Fibroblast of skin of right biceps (primary cell): ENCODE measurements at regions not wholly inside any gene's neighbourhood (a gene's known extent, or its start where the extent isn't known, plus 50 kb on each side); places are given as distances from the start of the nearest gene placed in this dataset.
"Not testable (repeated sequence)": the region's sequence is repeated elsewhere in the genome, so short reads cannot be mapped to it uniquely, and the experiment has no call there.

Source experiments
- DNase-seq: peaks from one replicate; pipeline ENCODE4 v3.0.0-alpha.2; 2013

GRCh38 chr11:45403521-45403920, 117.4 kb upstream of the SYT13 start:
- peak; percentile 50 for DNase-seq

GRCh38 chr11:45402049-45402630, 116.0 kb upstream of the SYT13 start:
- DNase-seq: no peak

DNA sequence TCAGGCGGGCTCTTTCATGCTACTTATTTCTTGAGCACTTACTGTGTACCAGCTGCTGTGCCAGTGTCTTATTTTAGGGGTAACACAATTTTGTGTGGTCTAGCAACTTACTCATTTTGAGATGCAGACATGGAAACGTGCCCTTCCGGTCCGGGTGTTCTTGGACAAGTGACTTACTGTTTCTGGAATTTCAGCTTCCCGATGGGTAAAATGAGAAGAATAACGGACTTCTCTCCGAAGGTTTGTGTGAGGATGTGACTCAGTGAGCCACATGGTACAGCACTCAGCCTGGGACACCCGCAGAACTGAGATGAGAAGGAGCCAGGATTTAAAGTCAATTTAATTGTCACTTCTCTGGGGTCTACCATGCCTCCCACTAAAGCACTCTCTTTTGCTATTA, 114.5 kb upstream of the SYT13 start:
- peak; percentile 87 for DNase-seq

DNA sequence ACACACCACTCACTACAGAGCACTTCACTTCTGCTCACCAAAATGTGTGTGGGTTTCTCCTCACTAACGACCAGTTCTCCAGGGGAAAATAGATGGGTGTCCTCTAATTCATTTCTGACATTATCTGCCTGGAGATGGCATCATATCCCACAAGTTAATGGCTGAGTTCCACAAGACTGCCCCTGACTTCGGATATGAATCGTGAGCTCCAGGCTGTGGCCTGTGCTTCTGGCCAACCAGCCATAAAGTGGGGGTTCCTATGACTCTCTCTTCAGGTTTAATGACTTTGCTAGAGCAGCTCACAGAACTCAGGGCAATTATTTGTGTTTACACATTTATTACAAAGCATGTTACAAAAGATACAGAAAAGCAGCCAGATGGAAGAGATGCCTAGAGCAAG, 113.0 kb upstream of the SYT13 start:
- DNase-seq: no peak

- no peak for DNase-seq
Observed at GRCh38 chr11:45398325-45398724, 112.2 kb upstream of the SYT13 start.

- DNase-seq: no peak
Observed at GRCh38 chr11:45396394-45396793, 110.3 kb upstream of the SYT13 start.

DNA sequence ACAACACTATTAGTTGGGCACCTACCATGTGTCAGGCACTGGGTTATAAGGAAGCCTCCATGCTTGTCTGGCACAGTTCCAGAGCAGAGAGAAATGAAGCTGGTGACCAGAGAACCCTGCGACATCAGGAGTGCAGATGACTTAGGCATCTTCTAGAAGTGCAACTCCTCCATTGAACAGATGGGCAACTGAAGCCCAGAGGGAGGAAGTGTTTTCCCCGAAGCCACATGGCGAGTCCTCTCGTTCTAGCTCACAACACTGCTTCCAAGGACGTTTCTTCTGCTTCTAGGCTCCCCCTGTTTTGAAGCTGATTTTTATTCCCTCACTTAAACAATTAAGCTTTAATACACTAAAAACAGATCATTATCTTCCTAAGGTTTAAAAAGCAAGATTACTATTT, 109.8 kb upstream of the SYT13 start:
- DNase-seq: no peak

DNA sequence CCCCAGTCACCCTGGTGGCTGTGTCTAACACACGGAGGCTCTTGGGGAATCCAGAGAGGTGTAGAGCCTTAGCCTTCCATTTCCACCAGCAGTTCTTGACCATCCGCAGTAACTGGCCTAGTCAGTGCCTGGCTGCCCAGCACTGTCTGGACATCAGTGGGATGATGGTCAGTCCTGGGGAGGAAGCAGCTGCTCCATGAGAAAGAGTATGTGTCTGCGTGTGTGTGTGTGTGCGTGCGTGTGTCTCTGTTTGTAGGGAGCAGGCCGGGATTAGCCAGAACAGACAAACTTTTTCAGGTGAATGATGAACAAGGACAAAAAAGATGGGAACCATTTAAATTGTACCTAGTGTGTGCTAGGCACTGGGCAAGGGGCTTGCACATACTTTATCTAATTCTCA, 109.3 kb upstream of the SYT13 start:
- DNase-seq: no peak

DNA sequence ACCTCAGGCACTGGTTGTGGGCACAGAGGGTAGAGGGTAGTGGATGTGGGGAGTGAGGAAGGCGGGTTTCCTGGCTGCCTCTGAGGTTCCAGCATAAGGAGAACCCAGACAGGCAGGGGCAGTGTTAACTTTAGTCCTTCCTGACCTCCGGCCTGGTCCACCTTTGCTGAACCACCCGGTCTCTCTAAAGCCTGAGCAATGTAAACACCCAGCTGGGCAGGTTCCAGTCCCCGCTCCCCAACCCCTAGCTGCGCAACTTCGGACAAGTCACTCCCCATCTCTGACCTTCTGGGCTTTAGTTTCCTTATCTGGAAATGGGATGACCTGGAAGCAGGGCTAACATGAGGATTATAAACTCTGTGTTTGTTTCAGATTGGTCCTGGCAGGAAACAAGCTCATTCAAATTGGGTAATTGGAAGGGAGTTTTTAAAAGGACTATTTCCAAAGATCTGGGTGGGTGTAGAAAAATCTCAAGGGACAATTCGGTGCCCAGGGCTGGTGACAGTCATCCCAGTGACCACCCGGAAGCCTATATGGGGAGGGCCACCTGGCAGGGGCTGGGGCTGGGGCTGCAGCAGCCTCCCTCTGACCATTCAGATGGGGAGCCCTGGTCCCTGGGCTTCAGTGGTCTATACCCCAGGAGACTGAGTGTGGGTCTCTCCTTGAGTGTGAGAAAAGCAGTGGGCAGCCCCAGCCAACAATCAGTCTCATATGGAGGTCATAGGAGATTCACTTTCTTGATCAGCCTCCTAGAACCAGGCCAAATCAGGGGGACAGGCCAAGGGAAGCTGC, 108.3 kb upstream of the SYT13 start:
- no peak for DNase-seq

GRCh38 chr11:45393826-45394225, 107.7 kb upstream of the SYT13 start:
- DNase-seq: no peak

- no peak for DNase-seq
Observed at GRCh38 chr11:45393334-45393733, 107.2 kb upstream of the SYT13 start.

DNA sequence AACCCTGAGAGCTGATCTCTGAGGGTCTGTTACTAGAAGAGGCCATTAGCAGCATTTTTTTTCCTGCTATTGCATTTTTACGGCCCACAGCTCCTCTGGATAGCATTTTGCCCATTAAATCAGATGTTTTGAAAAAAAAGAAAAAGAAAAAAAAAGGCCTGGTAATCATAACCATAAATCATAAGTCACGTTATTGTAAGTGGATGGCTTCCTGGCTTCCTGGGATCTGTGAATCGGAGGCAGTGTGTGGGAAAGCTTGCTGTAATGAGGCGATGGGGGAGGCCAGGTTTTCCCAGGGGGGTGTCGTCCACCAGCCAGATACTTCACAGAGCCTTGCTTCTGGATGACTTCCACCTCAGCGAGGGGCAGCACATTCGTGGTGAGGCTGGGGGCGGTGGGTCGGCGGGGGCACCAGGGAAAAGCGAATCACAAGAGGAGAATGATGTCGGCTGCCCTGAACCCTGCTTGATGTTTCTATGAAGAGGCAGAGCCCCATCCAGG, 106.5 kb upstream of the SYT13 start:
- no peak for DNase-seq

GRCh38 chr11:45392154-45392553, 106.0 kb upstream of the SYT13 start:
- no peak for DNase-seq

DNA sequence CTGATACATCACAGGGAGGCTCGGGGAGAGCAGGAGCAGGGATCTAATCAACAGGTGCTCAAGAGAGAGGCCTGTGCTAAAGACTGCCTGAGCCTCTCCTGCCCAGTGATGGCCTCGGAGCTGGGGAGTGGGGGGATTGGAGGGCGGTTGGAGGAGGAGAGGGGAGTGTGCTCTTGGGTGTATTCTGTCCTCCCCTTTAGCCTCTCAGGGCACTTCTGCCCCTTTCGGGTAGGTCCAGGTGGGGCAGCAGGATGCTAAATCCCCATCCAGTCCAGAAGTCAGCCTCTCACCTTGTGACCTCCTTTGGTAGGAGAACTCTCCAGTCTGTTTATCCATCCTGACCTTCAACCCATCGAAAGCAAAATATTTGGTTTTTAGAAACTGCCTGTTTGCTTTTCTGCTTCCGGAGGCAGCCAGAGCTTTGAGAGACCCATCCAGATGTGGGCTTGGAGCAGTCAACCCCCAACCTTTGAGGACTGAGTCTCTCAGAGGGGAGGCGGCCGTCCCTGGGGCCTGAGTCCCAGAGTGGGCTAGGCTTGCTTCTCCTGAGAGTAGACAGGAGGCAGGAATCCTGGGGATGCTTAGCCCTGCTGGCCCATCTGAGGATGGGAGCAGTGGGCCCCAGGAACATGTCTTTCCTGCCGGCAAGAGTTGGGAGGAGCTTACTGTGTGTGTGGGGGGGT, 105.2 kb upstream of the SYT13 start:
- DNase-seq: no peak

- DNase-seq: peak; percentile 21
Observed at GRCh38 chr11:45390407-45390806, 104.3 kb upstream of the SYT13 start.

DNA sequence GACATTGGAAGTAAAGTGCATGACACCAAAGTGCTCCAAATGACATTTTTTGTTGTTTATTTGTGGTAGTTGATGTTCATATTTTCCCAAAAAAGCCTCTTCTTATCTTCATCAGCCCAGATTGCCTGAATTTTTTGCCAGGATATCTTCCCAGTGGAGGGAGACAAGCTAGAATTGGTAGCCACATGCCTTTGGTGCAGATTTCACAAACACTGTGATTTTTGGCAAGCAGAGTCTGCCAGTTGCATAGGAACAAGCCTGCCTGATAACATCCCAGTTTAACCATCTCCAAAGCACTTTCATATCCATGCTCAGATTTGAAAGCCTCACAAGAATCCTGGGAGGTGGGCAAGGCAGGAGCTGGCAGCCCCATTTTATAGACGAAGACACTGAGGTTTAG, 102.3 kb upstream of the SYT13 start:
- no peak for DNase-seq

DNA sequence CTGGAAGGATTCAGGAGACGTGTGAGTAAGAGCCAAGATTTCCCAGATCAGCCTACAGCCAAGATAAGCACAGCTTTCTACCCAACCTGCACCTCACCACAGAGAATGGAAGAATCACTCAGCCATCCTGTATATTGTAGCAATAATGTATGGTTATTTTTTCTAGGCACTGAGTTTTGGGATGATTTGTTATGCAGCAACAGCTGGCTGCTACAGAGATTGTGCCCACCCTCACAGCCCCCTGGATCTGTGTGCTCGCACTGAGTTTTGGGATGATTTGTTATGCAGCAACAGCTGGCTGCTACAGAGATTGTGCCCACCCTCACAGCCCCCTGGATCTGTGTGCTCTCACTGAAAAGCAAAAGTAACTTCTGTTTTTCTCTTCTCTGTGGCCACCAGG, 101.7 kb upstream of the SYT13 start:
- DNase-seq: not testable (repeated sequence)

- DNase-seq: no peak
Observed at GRCh38 chr11:45386972-45387371, 100.8 kb upstream of the SYT13 start.

- DNase-seq: no peak
Observed at GRCh38 chr11:45385844-45386243, 99.7 kb upstream of the SYT13 start.

- no peak for DNase-seq
Observed at GRCh38 chr11:45385423-45385822, 99.3 kb upstream of the SYT13 start.

DNA sequence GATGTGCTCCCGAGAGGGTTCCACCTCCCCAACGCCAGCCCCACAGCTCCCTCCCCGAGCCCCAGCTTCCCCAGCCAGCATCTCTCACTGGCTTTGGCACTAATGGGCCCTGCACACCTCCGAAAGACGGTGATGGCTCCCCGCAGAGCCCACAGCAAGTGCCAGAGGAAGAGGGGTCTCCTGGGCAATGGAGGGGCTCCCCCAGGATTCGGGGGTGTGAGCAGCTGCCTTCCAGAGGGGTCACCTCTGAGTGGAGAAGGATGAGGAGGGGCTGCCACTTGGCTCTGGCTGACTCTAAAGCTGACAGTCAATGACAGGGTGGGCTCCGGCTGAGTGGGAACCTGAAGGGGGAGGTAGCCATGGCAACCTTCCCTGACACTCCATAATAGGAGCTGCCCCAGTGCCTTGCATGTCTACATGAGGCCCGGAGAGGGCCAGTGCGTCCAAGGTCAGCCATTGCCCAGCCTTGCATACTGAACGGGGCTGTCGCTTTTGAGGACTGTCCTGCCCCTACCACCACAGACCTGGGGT, 98.6 kb upstream of the SYT13 start:
- DNase-seq: no peak

- no peak for DNase-seq
Observed at GRCh38 chr11:45384016-45384415, 97.9 kb upstream of the SYT13 start.

DNA sequence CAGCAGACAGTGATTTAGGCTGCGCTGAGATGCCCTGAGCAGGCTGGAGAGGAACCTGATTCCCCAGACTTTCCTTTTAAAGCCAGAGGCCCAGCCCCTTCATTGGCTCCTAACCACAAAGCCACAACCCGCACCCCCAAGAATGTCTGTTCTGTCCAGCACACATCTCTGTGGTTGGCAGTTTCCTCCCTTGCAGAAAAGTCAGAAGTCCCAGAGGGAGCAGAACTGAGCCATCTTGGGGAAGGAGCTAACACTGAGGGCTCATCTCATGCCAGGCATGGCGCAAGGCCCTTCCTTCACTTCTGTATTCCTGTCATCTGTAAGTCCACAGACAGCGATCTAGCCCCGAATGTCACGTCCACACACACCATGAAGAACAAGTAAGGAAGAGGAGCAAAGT, 97.1 kb upstream of the SYT13 start:
- peak; percentile 71 for DNase-seq
